IPS DF 4.7 (cell line): ENCODE measurements at regions not wholly inside any gene's neighbourhood (a gene's known extent, or its start where the extent isn't known, plus 50 kb on each side); places are given as distances from the start of the nearest gene placed in this dataset.
"Not testable (repeated sequence)": the region's sequence is repeated elsewhere in the genome, so short reads cannot be mapped to it uniquely, and the experiment has no call there.

Source experiments
- DNase-seq: peaks from one replicate; pipeline ENCODE4 v3.0.0-alpha.2; 2013; ENCODE audit warnings: low spot score; ENCODE audit errors: extremely low read depth

DNA sequence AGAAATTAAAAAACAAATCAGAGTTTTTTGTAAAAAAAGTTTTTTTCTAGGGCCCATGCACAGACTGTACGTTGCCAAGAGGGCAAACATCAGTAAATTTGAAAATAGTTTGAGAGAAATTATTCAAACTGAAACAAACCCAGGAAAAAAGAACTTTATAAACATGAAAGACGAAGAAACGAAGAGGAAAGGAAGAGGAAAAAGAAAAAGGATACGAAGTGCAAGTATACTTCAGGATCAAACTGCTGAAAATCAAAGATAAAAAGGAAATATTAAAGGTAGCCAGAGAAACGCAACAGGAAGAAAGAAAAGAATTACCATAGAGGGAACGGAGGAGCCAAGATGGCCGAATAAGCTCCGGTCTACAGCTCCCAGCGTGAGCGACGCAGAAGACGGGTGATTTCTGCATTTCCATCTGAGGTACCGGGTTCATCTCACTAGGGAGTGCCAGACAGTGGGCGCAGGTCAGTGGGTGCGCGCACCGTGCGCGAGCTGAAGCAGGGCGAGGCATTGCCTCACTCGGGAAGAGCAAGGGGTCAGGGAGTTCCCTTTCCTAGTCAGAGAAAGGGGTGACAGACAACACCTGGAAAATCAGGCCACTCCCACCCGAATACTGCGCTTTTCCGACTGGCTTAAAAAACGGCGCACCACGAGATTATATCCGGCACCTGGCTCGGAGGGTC is 94.4 kb upstream of the GAS1 start:
- DNase-seq: not testable (repeated sequence)

DNA sequence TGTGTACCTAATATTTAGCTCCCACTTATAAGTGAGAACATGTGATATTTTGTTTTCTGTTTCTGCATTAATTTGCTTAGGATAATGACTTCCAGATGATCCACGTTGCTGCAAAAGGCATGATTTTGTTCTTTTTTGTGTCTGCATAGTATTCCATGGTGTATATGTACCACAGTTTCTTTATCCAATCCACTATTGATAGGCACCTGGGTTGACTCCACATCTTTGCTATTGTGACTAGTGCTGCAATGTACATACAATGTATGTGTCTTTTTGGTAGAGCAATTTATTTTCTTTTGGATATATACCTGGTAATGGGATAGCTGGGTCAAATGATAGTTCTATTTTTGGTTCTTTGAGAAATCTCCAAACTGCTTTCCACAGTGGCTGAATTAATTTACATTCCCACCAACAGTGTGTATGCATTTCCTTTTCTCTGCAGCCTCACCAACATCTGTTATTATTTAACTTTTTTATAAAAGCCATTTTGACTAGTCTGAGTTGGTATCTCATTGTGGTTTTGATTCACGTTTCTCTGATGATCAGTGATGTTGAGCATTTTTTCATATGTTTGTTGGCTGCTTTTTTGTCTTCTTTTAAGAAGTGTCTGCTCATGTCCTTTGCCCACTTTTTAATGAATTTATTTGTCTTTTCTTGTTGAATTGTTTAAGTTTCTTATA is 102.8 kb upstream of the GAS1 start:
- DNase-seq: not testable (repeated sequence)

DNA sequence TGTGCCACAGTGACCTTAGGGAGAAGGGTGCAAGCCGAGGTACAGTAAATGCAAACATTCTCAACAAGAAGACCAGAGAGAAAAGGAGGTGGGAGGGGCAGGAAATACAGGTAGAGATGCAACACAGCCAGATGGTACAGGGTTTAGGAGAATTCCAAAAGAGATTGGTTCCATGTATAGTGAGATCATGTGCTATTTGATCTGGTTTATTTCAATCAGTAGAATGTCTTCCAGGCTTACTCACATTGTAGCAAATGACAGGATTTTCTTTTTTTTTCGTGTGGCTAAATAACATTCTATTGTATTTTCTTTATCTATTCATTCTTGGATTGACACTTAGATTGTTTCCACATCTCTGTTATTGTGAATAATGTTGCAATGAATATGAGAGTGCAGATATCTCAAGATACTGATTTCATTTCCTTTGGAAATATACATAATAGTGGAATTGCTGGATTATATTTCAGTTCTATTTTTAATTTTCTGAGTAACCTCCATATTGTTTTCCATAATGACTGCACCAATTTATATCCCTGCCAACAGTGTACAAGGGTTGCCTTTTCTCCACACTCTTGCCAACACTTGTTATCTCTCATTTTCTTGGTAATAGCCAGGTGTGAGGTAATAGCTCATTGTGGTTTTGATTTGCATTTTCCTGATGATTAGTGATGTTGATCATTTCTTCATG is 107.8 kb upstream of the GAS1 start:
- no peak for DNase-seq

DNA sequence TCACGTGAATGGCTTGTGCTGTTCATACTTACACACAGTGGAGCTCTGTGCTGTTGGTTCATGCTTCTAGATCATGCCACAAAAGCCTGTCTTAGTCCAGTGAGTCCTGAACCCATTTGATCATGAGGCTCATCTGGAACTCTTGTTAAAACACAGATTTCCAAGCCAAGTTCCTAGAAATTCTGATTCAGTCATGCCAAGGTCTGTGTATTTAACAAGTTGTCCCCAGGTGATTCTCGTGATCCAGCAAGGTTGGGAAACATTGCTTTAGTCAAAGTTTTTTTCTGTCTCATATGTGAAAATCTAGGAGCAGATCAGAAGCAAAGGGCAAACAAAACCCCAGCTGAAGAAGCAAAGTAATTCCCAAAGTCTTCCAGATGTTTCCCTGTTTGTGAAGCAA is 112.5 kb upstream of the GAS1 start:
- DNase-seq: no peak

DNA sequence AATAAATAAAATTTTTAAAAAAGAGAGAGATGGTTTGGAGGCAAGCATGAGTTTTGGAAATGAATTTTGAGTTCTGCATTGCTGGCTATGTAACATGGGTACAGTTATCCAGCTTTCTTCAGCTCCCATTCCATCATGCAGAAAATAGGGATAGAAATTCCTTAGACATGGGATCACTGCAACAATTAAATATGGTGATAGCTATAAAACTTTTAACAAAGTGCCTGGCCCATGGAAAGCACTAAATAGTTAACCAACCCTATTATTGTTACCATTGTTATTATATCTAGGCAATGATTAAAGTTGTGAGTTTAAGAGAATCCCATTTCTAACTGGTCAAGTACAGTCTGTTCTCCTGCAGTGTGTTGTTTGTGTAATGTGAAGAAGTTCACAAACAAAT is 115.4 kb upstream of the GAS1 start:
- DNase-seq: no peak

DNA sequence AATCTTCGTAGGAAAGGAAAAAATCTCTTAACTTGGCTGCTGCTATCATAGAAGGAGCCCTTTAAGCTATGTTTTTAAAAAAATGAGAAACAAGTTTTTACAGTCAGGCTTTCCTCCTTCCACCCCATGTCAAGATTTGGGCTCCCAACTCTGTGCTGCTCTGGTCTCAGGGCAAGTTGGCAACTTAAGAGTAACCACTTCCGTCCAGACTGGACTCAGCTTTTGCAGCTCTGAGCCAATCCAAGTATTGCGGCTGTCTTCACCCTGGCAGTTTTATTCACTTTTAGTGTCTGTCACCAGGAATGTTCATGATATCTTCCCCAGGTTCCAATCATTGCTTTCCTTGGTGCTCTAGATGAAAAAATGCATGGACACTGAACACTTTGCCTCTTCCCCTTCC is 115.9 kb upstream of the GAS1 start:
- DNase-seq: no peak

DNA sequence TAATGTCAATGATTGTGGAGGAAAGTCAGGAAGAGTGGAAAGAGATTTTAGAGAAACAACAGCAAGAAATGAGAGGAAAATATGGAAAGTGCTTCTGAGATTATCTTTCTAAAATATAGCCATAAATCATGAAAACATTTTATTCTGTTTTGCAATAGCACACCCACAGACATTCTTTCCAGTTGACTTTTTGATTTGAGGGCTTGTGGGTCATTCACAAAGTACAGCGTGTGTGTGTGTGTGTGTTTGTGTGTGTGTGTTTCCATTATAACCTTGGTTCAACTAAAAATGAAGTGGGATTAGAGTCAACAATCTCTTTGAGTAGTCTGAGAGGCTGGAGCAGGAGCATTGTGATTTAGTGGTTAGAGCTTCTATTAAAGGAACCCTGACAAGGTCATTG is 116.6 kb upstream of the GAS1 start:
- no peak for DNase-seq

DNA sequence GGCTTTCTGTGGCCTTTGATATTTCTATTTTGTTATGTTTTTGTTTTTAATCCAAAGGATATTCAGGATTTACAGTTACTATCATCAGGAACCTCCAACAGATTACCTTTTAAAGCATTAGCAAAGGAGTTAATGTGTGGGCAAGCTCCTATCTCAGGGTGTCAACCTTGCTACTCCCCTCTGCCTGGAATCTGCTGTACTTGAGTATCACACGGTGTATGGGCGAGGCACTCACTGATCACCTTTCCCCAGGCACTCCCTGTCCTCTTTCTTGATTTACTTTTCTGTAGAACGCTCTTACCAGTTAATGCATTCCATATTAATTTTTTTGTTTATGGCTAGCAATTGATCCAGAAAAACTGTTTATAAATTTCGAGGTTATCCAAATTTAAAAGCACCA is 117.0 kb upstream of the GAS1 start:
- no peak for DNase-seq

DNA sequence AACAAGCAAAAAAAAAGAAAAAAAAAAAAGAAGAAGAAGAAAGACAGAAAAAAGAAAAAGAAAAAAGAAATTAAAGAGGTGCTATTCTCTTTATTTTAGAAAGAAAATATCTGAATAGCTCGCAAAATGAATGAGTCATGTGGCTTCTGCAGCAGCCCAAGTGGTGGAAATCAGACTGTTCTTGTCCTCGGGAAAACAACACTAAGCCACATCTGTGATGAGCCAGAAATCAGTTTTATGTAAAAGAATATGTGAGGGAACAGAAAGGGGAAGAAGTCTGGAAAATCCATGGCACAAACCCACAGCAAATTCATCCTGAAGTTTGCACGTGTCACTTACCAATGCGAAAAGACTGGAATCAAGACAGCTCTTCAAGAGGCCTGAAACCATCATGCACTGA is 118.7 kb upstream of the GAS1 start:
- DNase-seq: no peak

DNA sequence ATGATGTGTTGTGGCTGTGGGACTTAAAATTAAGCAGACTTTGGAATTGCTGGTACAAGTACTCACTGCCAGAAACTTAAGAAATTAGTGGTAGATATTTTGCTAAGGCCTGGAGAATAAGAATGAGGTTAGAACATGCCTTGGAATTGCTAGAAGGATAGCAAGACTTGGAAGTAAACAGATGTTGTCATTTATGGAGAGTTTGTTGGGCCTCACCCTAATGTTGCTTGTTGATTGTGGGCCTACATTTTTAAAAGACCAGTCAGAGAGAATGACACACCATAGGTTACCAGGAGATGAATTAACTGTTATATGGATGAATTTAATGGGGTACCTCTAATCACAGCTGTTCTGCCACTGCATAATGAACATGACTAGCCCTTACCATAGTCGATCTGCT is 120.1 kb upstream of the GAS1 start:
- no peak for DNase-seq

DNA sequence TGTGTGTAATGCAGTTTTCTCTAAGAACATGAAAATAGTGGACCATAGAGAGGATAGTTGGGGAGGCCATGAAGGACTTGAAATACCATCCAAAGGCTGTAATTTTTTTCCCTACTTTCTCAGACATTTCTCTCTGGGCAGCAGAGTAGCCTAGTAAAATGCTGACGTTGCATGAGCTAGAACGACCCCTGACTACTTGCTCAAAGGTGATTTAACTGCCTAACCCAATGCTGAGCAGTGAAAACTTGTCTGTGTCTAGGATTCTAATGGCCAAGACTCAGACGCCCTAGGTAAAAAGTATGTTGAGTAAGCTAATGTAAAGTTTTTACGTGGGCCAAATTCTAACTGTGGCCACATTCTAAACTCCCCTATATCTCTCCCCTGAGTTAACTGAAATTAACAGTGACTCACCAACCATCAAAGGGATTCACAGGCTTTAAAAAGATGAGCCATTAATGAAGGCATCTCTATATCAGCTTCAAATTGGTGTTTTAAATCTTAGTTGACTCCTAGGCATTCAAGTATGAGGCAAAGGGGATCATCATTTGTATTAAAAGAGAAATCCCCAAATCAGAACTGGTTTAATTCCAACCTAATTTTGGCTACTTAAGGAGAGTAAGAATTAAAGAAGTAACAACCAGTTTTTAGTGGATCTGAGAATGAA is 121.0 kb upstream of the GAS1 start:
- no peak for DNase-seq

DNA sequence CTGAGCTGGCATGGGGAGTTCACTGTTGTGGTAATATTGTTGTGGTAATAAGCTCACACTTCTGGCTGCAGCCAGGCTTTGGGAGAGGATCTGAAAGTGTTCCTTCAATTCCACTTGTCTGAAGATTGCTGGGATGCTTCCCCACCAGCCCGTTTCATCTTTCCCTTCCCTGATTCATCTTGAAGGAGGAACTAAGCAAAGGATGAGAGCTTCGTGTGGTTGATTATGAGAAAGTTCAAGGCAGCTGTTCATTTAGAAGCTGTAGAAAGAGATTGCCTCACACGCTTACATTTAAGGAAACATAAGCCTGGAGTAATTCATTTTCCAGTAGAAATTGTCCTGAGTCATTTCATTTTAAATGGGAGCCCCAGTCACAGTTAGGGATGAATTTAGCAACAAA is 122.4 kb upstream of the GAS1 start:
- DNase-seq: no peak

DNA sequence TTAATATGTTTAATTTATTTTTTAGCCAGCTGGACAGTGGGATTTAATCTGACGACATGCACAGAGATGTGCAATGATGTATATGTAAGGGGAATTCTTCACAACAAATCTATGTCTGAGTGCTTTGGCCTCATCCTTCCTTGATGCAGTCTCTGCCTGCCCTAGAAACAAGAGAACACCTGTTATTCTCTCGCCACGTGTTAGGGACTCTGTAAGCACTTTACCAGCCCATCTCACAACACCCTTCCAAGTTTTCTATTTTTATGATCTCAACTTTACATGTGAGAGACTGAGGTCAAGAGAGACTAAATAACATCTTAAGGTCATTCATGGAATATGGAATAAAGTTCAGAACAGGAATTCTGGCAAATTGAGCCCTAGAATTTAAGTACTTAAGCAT is 123.0 kb upstream of the GAS1 start:
- DNase-seq: no peak

DNA sequence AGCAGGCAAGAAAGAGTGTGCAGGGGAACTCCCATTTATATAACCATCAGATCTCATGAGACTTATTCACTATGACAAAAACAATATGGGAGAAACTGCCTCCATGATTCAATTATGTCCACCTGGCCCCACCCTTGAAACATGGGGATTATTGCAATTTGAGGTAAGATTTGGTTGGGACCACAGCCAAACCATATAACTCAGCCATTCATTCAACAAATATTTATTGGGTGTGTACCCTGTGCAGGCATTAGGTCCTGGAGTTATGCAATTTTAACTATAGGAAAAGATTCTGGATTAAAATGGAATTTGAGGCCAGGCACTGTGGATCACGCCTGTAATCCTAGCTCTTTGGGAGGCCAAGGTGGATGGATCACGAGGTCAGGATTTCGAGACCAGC is 124.2 kb upstream of the GAS1 start:
- DNase-seq: no peak

DNA sequence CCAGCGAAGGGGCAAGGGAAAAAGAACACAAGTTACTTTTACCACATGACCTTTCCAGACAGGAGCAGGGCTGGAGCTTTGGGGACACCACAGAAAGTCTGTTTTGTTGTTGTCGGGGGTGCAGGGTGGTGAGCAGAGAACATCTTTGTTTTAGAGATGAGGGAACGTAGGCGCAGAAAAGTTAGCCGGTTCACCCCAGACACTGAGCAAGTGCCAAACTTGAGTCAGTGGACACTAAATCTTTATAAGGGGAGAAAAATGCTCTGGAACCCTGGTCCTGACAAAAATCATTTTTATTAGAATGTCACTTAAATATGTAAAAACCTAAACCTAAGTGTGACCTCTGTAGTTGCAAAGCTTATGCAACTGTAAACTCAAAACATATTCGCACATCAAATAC is 126.4 kb upstream of the GAS1 start:
- DNase-seq: no peak

DNA sequence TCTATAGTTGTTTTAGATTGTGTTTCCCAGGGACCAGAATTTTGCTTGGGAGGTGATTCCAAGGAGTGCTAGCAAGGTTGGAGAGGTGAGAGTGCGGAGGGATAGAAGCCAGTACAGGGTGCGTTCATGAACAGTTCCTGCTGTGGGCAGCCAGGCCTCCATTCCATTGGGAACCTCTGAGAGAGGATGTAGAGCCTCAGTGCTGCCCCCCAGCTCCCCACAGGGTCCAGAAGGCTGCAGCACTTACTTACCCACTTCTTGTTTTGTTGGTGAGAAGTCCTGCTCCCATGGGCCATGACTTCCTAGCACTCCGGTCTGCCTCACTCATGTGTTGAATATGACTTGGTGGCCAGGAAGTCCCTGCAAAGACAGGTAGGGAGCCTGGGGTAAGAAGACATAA is 128.2 kb upstream of the GAS1 start:
- no peak for DNase-seq

DNA sequence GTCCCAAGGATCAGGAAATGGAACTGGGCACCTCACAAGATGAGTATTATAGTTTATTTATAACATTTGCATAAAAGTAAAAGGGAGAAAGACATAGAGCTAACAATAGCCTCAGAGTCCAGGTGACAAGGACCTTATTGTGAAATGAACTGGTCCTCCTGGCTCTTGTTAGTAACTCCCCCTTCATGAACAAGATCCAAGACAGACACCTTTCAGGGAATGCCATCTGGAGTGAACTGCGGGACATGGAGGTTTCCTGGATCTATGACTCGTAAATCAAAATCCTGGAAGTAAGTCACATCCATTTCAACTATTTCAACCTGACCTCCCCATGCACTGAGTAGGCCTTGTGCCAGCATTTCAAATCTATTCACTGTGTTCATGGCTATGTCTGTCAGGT is 129.5 kb upstream of the GAS1 start:
- DNase-seq: no peak

DNA sequence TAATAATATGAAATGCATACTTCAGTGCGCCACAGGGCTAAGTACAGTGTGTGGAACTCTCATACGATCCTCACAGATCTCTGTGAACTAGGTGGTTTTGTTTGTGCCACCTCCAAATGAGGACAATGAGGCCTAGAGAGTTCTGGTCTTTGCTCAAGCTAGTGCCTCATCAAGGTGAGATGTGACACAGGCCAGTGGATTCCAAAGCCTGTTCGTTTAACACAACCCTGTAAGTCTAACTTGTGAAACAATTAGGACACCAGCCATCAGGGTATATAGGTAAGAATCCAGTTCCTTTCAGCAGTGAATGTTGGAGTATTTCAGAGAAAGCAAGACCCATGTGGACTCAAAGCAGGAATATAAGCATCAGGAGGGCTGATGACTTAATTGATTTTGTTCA is 130.7 kb upstream of the GAS1 start:
- DNase-seq: no peak

DNA sequence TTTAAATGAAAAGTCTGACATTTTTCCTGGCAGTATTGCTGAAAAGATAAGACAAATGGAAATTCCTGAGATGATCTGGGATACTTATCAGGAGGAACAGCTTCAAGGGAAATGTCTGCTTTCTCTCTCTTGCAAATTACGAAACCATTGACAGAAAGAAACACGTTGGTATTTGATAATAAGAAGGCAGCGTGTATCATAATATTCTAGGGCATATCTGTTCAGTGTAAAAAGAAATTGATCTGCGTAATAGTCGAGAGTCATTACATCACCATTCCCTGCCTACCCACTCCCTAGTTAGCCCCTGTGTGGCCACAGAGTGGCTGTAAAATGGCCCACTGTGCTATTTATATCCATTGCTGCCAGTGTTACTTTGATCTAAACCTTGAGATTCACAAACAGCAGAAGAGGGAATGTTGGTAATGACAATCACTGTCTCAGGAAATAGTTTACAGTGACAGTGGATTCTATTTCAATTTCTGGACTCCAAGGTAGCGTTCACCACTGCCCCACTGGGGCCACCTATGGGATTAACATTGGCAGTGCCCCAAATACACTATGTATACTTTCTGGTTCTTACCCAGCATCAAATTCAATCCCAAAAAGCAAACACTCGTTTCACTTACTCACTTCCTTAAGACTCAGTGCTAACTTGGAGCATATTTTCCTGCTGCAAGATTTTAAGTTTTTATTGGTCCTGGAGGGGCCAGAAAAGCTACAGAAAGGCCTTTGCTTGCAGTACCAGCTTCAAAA is 133.4 kb upstream of the GAS1 start:
- no peak for DNase-seq

DNA sequence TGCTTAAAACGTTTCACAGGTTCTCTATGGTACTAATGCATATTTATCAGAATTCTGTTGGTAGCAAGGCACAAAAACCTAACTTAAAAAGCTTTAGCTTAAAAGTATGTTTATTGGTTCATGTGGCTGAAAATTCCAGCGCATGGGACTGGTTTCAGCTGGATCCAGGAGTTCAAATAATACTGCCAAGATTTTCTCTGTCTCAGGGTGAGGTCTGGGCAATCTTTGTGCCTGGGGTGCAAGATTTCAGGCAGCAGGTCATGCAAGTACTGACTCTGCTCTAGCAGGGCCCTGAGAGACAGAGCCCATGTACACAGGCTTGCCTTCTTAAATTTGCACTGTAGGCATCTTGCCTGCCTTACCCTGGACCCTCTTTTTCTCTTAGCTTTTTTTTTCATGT is 134.2 kb upstream of the GAS1 start:
- DNase-seq: no peak

DNA sequence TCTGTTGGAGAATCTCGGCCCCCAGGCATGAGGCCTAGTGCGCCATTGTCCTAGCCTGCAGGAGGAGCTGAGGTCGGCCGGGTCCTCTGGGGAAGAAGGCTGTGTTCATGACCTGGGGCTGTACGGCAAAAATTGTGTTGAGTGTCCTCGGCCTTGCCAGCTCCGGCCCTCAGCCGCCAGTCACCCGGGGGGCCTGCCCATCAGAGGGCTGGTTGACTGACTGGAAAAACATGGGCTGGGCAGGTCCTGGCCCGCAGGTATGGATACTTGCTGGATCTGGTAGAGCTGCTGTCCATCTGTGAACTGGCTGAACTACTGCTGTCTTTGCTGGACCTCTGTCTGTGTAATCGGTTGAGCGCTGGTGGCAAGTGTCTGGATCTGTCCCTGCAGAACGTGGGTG is 136.7 kb upstream of the GAS1 start:
- DNase-seq: no peak

DNA sequence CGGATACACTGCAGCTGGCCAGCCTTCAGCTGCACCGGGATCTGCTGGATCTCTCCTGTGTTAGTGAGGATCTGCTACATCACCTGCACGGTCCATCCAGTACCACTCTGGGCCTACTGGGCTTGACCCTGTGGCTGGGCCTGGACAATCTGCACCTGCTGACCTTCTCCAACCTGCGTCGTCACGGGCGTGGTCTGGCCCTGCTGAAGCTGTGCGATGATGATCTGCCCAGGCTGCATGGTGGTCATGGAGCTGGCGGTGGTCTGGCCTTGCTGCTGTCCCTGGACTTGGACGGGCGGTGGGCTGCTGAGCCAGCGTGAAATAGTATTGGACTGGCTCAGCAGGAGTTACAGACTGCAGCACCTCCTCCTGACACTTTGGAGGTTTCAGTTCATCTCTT is 137.1 kb upstream of the GAS1 start:
- no peak for DNase-seq
